HG03280 (cell line): ENCODE measurements at regions not wholly inside any gene's neighbourhood (a gene's known extent, or its start where the extent isn't known, plus 50 kb on each side); places are given as distances from the start of the nearest gene placed in this dataset.

Source experiments
- ATAC-seq: cut with Tn5 transposase; IDR thresholded peaks from one replicate; pipeline ENCODE4 v1.9.1; 2021; ENCODE audit warnings: mild to moderate bottlenecking, moderate library complexity; ENCODE audit not compliant: unreplicated experiment

- ATAC-seq, result no peak
These were observed 57.1 kb upstream of the RNF152 start for GRCh38 chr18:61949946-61950345.

GRCh38 chr18:61948846-61949438 lies 56.1 kb upstream of the RNF152 start:
- no peak for ATAC-seq

DNA sequence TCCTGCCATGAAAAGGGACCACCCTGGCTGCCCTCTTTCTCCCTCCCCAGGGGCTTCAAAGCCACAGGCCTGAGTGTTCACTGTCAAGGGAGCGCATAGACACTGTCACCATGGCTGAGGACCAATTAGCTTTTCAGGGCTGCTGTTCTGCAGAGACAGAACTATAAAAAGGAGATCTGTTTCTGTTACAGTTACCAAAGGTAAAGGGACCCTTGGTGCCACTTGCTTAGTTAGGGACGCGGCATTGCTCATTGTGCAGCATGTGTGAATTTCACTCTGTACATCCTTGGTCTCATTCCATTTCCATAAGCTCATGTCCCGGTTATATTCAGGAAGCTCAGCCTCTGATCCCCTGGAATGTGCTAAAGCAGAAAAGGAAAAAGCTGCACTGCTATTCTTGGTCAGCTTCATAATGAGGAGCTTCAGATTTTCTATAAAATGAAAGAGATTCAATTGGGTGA lies 55.5 kb upstream of the RNF152 start:
- no peak for ATAC-seq

- no peak for ATAC-seq
These were observed 53.6 kb upstream of the RNF152 start for GRCh38 chr18:61946449-61946848.

DNA sequence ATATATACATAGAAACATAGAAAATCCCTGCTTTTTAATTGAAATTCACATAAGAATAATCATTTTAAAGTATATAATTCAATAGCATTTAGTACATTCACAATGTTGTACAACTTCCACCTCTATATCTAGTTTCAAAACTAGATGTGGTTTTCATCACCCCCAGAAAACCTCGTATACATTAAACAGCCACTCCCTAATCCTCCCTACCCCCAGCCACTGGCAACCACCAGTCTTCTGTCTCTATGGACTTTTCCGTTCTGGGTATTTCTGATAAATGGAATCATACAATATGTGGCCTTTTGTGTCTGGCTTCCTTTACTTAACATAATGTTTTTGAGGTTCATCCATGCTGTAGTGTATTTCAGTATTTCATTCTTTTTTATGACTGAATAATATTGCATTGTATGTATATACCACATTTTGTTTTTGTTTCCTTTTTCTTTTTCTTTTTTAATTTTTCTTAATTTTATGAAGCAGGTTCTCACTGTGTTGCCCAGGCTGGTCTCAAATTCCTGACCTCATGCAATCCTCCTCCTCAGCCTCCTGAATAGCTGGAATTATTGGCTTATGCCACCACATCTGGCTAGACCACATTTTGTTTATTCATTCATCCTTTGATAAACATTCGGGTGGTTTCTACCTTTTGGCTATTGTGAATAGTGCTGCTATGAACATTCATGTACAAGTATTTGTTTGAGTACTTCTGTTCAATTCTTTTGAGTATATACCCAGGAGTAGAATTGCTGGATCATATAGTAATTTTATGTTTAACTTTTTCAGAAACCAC lies 50.6 kb upstream of the RNF152 start:
- ATAC-seq, result no peak
